Astrocyte of the spinal cord (primary cell): ENCODE measurements at regions not wholly inside any gene's neighbourhood (a gene's known extent, or its start where the extent isn't known, plus 50 kb on each side); places are given as distances from the start of the nearest gene placed in this dataset.

Experiments used
- DNase-seq: peaks from one replicate; pipeline ENCODE4 v3.0.0; 2011; ENCODE audit warnings: low read depth, low spot score
- H3K4me3 ChIP-seq: 2 replicates; pipeline ENCODE4 v1.5.1; 2011; ENCODE audit warnings: low read depth, mild to moderate bottlenecking, low read length, moderate library complexity
- CTCF ChIP-seq: IDR thresholded peaks from 2 replicates; pipeline ENCODE4 v1.5.1; 2012; ENCODE audit warnings: low read depth, mild to moderate bottlenecking, low read length, inconsistent platforms
- in situ Hi-C: cut with HindIII; loops from 2 replicates; pipeline ENCODE4 v1.10.0; 2017; ENCODE audit warnings: low sequenced_read_pairs

- in situ Hi-C loops = no loop called here
- no peak for DNase-seq
- TF ChIP-seq CTCF = no peak
- no peak overlapping the region for H3K4me3 ChIP-seq
Observed at GRCh38 chr12:64997858-64998257, 123.2 kb downstream of the WIF1 start.

- in situ Hi-C loops = no loop called here
- no peak overlapping the region for H3K4me3 ChIP-seq
- no peak for DNase-seq
- TF ChIP-seq CTCF = no peak
Observed at GRCh38 chr12:64998371-64999147, 122.5 kb downstream of the WIF1 start.

- in situ Hi-C loops = no loop called here
- H3K4me3 ChIP-seq = no peak overlapping the region
- TF ChIP-seq CTCF = no peak
Observed at GRCh38 chr12:64999148-64999425, 122.0 kb downstream of the WIF1 start.

More at GRCh38 chr12:64999148-64999425, 122.0 kb downstream of the WIF1 start:
- DNase-seq = no peak
